ENCODE measurements at regions not wholly inside any gene's neighbourhood (a gene's known extent, or its start where the extent isn't known, plus 50 kb on each side); places are given as distances from the start of the nearest gene placed in this dataset.
"Not testable (repeated sequence)": the region's sequence is repeated elsewhere in the genome, so short reads cannot be mapped to it uniquely, and the experiment has no call there.

- ChIA-PET CTCF (no interaction called here), POLR2A (no interaction called here)
- TF ChIP-seq TARDBP (IDR thresholded peaks at IDR 0.05) (no peak), NFRKB (IDR thresholded peaks at IDR 0.05) (no peak), FOXA1 (IDR thresholded peaks at IDR 0.05) (no peak), ZNF384 (IDR thresholded peaks at IDR 0.05) (no peak)
- no peak for DNase-seq (ENCODE audit: extremely low spot score)
Observed at GRCh38 chr12:75644472-75645072, 133.2 kb upstream of the KRR1 start.

DNA sequence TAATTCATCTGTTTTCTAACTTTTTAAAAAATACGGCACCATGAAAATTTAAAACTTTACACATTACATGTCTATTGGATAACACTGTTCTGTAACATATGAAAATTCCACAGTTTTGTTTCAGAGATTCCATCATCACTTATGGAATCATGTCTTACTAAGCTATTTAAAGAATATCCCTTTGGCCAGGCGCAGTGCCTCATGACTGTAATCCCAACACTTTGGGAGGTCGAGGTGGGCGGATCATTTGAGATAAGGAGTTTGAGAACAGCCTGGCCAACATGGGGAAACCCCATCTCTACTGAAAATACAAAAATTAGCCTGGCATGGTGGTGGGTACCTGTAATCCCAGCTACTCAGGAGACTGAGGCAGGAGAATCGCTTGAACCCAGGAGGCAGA is 131.7 kb upstream of the KRR1 start:
- DNase-seq (ENCODE audit: extremely low spot score); CTCF ChIA-PET; POLR2A ChIA-PET: not testable (repeated sequence)

- ChIA-PET CTCF (no interaction called here), POLR2A (no interaction called here)
- TF ChIP-seq ELF4 (IDR thresholded peaks at IDR 0.05) (no peak), BHLHE40 (IDR thresholded peaks at IDR 0.05; ENCODE audit: borderline replicate concordance) (no peak), SUZ12 (IDR thresholded peaks at IDR 0.05) (no peak), FOXK2 (IDR thresholded peaks at IDR 0.05) (no peak), ZNF384 (IDR thresholded peaks at IDR 0.05) (no peak), NFRKB (IDR thresholded peaks at IDR 0.05) (no peak)
- DNase-seq (ENCODE audit: extremely low spot score), result no peak
Observed at GRCh38 chr12:75642226-75642625, 130.8 kb upstream of the KRR1 start.

DNA sequence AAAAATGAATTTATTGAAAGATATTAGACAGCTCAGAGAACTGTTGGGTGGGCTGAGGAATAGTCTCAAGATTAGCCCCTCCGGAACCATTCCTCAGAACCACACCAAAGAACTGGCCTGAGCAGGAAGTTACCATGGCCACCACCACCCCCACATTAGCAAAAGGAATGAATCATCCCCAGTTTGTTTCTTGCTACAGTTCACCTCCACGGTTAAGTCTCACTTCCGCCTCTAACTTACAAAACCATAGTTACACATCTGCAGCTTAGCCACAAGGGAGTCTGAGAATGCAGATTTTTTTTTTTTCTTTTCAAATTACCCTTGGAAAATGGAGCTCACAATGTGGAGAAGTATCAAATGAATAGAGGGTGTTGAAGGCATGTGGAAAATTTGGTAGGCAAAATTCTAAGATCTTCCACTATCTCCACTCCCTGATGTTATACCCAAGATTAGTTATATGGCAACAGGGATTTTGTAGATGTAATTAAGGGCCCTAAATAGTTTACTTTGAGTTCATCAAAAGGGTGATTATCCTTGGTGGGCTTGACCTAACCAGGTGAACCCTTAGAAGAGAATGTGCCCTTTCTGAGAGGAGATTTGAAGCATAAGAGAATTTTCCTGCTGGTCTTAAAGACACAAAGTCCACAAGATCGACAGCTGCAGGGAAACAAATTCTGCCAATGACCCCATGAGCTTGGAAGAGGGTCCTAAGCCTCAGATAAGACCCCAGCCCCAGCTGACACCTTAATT is 129.8 kb upstream of the KRR1 start:
- TF ChIP-seq ARNT (IDR thresholded peaks at IDR 0.05), result no peak
- TF ChIP-seq ELF4 (IDR thresholded peaks at IDR 0.05), result no peak
- no peak for TF ChIP-seq L3MBTL2 (conservative IDR thresholded peaks at IDR 0.05)
- TF ChIP-seq FOXM1 (IDR thresholded peaks at IDR 0.05; ENCODE audit: borderline replicate concordance), result no peak
- no peak for TF ChIP-seq FOXA1 (IDR thresholded peaks at IDR 0.05)
- TF ChIP-seq TARDBP (IDR thresholded peaks at IDR 0.05), result no peak
- no peak for TF ChIP-seq SP1 (IDR thresholded peaks at IDR 0.05)
- TF ChIP-seq CTBP1 (IDR thresholded peaks at IDR 0.05; ENCODE audit: borderline replicate concordance), result no peak
- TF ChIP-seq, protein P1, sequence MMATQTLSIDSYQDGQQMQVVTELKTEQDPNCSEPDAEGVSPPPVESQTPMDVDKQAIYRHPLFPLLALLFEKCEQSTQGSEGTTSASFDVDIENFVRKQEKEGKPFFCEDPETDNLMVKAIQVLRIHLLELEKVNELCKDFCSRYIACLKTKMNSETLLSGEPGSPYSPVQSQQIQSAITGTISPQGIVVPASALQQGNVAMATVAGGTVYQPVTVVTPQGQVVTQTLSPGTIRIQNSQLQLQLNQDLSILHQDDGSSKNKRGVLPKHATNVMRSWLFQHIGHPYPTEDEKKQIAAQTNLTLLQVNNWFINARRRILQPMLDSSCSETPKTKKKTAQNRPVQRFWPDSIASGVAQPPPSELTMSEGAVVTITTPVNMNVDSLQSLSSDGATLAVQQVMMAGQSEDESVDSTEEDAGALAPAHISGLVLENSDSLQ (IDR thresholded peaks at IDR 0.05), result no peak
- TF ChIP-seq LEF1 (IDR thresholded peaks at IDR 0.05; ENCODE audit: borderline replicate concordance), result no peak
- TF ChIP-seq SUZ12 (IDR thresholded peaks at IDR 0.05), result no peak
- no peak for TF ChIP-seq ZNF384 (IDR thresholded peaks at IDR 0.05)
- no peak for TF ChIP-seq FOXK2 (IDR thresholded peaks at IDR 0.05)
- no peak for TF ChIP-seq BHLHE40 (IDR thresholded peaks at IDR 0.05; ENCODE audit: borderline replicate concordance)
- TF ChIP-seq HDGF (IDR thresholded peaks at IDR 0.05; ENCODE audit: borderline replicate concordance), result no peak
- no peak for TF ChIP-seq NFRKB (IDR thresholded peaks at IDR 0.05)
- DNase-seq (ENCODE audit: extremely low spot score), result no peak
- ChIA-PET POLR2A (no interaction called here), CTCF (no interaction called here)

DNA sequence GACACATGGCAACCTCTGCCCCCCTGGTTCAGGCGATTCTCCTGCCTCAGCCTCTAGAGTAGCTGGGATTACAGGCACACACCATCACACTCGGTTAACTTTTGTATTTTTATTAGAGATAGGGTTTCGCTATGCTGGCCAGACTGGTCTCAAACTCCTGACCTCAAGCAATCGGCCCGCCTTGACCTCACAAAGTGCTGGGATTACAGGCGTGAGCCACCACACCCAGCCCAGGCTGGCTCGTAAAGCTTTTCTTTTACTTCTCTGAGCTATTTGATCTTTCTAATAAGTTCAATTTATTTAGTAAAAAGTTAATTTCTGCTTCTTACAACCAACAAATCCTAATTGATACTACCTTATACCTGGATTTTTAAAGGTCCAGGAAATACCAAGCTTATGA is 127.4 kb upstream of the KRR1 start:
- TF ChIP-seq, protein P1 (IDR thresholded peaks at IDR 0.05), result no peak
- TF ChIP-seq SP1 (IDR thresholded peaks at IDR 0.05), result no peak
- no peak for TF ChIP-seq FOXM1 (IDR thresholded peaks at IDR 0.05; ENCODE audit: borderline replicate concordance)
- TF ChIP-seq CTBP1 (IDR thresholded peaks at IDR 0.05; ENCODE audit: borderline replicate concordance), result no peak
- no peak for TF ChIP-seq ZNF384 (IDR thresholded peaks at IDR 0.05)
- TF ChIP-seq TARDBP (IDR thresholded peaks at IDR 0.05), result no peak
- no peak for TF ChIP-seq BHLHE40 (IDR thresholded peaks at IDR 0.05; ENCODE audit: borderline replicate concordance)
- no peak for TF ChIP-seq L3MBTL2 (conservative IDR thresholded peaks at IDR 0.05)
- TF ChIP-seq NFRKB (IDR thresholded peaks at IDR 0.05), result no peak
- no peak for TF ChIP-seq FOXA1 (IDR thresholded peaks at IDR 0.05)
- no peak for TF ChIP-seq FOXK2 (IDR thresholded peaks at IDR 0.05)
- TF ChIP-seq HDGF (IDR thresholded peaks at IDR 0.05; ENCODE audit: borderline replicate concordance), result no peak
- DNase-seq (ENCODE audit: extremely low spot score), result no peak
- CTCF ChIA-PET, result no interaction called here
- POLR2A ChIA-PET, result no interaction called here

GRCh38 chr12:75636607-75637006 is 125.2 kb upstream of the KRR1 start:
- ChIA-PET CTCF (no interaction called here), POLR2A (no interaction called here)

DNA sequence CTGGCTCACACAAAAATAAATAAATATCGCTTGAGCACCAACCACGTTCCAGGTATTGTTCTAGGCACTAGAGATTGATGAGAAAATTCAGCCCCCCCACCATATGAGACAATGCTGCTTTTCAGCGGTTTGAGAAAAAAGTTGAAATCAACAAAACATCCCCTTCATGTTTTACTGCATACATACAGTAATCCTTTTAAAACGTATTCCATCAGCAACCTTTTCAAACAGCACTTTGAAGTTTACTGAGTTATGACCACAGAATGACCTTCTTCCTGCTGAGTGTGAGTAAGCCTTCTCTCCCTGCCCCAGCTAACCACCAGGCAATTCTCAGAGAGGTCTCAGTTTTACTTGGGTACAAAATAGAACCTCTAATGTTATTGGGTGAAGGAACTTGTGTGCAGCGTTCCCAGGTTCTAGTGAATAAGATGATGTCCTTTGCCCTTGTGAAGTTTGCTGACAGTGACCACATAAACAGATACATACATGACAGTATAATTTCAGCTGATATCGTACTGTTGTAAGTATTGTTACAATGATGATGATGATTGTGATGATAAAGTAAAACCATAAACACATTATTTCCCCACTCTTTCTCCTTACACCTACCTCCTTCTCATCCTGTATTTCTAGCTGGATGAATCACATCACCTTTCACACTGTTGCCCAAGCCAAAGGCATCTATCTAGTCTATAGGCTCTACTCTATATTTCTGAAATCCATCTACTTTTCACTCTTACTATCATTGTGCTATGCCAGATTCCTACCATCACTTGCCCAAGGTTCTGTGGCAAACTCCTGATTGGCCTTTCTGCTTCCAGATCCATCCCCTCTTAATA is 124.4 kb upstream of the KRR1 start:
- peak; percentile 28 for DNase-seq (ENCODE audit: extremely low spot score)
- TF ChIP-seq SUZ12 (IDR thresholded peaks at IDR 0.05) (no peak), LEF1 (IDR thresholded peaks at IDR 0.05; ENCODE audit: borderline replicate concordance) (peak; percentile 87), L3MBTL2 (conservative IDR thresholded peaks at IDR 0.05) (no peak)
- TF ChIP-seq, protein P1 (IDR thresholded peaks at IDR 0.05), result peak; percentile 59
- ChIA-PET POLR2A (no interaction called here), CTCF (no interaction called here)

More at GRCh38 chr12:75636607-75637006, 125.2 kb upstream of the KRR1 start:
- TF ChIP-seq FOXA1 (IDR thresholded peaks at IDR 0.05) (no peak), FOXM1 (IDR thresholded peaks at IDR 0.05; ENCODE audit: borderline replicate concordance) (no peak), L3MBTL2 (conservative IDR thresholded peaks at IDR 0.05) (no peak)
- no peak for DNase-seq (ENCODE audit: extremely low spot score)
